K562 (cell line): ENCODE measurements at regions not wholly inside any gene's neighbourhood (a gene's known extent, or its start where the extent isn't known, plus 50 kb on each side); places are given as distances from the start of the nearest gene placed in this dataset.

Experiments used
- AFF4 ChIP-seq: sonication (generic); formaldehyde crosslinking; IDR thresholded peaks from 2 replicates; pipeline ENCODE4 v1.8.0; 2023; ENCODE audit warnings: mild to moderate bottlenecking, missing genetic modification reagents
- L3MBTL2 ChIP-seq: fragments of 450-650 bp; IDR thresholded peaks from 2 replicates; pipeline ENCODE4 v1.6.1; 2016; ENCODE audit warnings: mild to moderate bottlenecking, moderate library complexity
- NFIX ChIP-seq: fragments of 250-450 bp; sonication (Bioruptor Pico); IDR thresholded peaks from 2 replicates; pipeline ENCODE4 v1.4.0; 2020; ENCODE audit warnings: low read depth, mild to moderate bottlenecking, moderate library complexity
- SETDB1 ChIP-seq: IDR thresholded peaks from one replicate; pipeline ENCODE4 v1.6.1; 2012; ENCODE audit warnings: low read length, control low read depth, inconsistent platforms
- SMAD2 ChIP-seq: fragments of 150-350 bp; IDR thresholded peaks from 2 replicates; pipeline ENCODE4 v1.6.1; 2014; ENCODE audit warnings: low read depth, mild to moderate bottlenecking, low read length
- SP2 ChIP-seq: IDR thresholded peaks from 2 replicates; pipeline ENCODE4 v1.6.1; 2011; ENCODE audit warnings: mild to moderate bottlenecking, low read depth, low read length, moderate library complexity; ENCODE audit not compliant: poor library complexity, severe bottlenecking; ENCODE audit errors: extremely low read depth
- ZNF395 ChIP-seq: fragments of 200-800 bp; sonication (Bioruptor generic); IDR thresholded peaks from 2 replicates; pipeline ENCODE4 v1.6.1; 2017; ENCODE audit warnings: missing genetic modification characterization, missing compliant biosample characterization
- ZNF609 ChIP-seq: sonication (generic); formaldehyde crosslinking; IDR thresholded peaks from 2 replicates; pipeline ENCODE4 v1.8.1; 2023; ENCODE audit warnings: missing genetic modification reagents, mild to moderate bottlenecking, borderline replicate concordance

- TF ChIP-seq AFF4 (CRISPR knock-in tag): no peak
- TF ChIP-seq ZNF395: no peak
- TF ChIP-seq SMAD2: no peak
- TF ChIP-seq ZNF609: no peak
- no peak for TF ChIP-seq SP2
- TF ChIP-seq SETDB1: no peak
- TF ChIP-seq L3MBTL2: no peak
- TF ChIP-seq NFIX (CRISPR knock-in tag): no peak
Observed at GRCh38 chr14:96931751-96932150, 134.6 kb downstream of the VRK1 start (continued).
